Karpas-422 (cell line): ENCODE measurements at regions not wholly inside any gene's neighbourhood (a gene's known extent, or its start where the extent isn't known, plus 50 kb on each side); places are given as distances from the start of the nearest gene placed in this dataset.

Experiments
- DNase-seq: peaks from one replicate; pipeline ENCODE4 v3.0.0-alpha.2; 2015
- H2AFZ ChIP-seq: fragments of 200-600 bp; sonication (generic); 2 replicates; pipeline ENCODE4 v1.6.1; 2014; ENCODE audit warnings: antibody characterized with exemption, low read length, mixed read lengths
- H3K27ac ChIP-seq: fragments of 200-600 bp; sonication (generic); 2 replicates; pipeline ENCODE4 v1.5.1; 2014; ENCODE audit warnings: mild to moderate bottlenecking, low read length, moderate library complexity
- H3K27me3 ChIP-seq: fragments of 200-600 bp; sonication (generic); 2 replicates; pipeline ENCODE4 v1.6.1; 2014; ENCODE audit warnings: low read length, mixed read lengths
- H3K36me3 ChIP-seq: fragments of 200-600 bp; sonication (generic); 2 replicates; pipeline ENCODE4 v1.6.1; 2014; ENCODE audit warnings: low read length, mixed read lengths; ENCODE audit not compliant: insufficient read depth
- H3K4me1 ChIP-seq: fragments of 200-600 bp; sonication (generic); 2 replicates; pipeline ENCODE4 v1.6.1; 2014; ENCODE audit warnings: mild to moderate bottlenecking, low read length, mixed read lengths
- H3K4me2 ChIP-seq: fragments of 200-600 bp; sonication (generic); 2 replicates; pipeline ENCODE4 v1.6.1; 2014; ENCODE audit warnings: low read length, low read depth, mild to moderate bottlenecking; ENCODE audit not compliant: poor library complexity, severe bottlenecking
- H3K4me3 ChIP-seq: fragments of 200-600 bp; sonication (generic); 2 replicates; pipeline ENCODE4 v1.5.1; 2014; ENCODE audit warnings: mild to moderate bottlenecking, antibody characterized with exemption, low read length, mixed read lengths
- H3K79me2 ChIP-seq: fragments of 200-600 bp; sonication (generic); 2 replicates; pipeline ENCODE4 v1.6.1; 2014; ENCODE audit warnings: mild to moderate bottlenecking, low read length, mixed read lengths
- H3K9ac ChIP-seq: fragments of 200-600 bp; sonication (generic); 2 replicates; pipeline ENCODE4 v1.6.0; 2014; ENCODE audit warnings: low read length
- H3K9me2 ChIP-seq: fragments of 200-600 bp; sonication (generic), shearing (Covaris generic); replicated peaks from 2 replicates; pipeline ENCODE4 v1.6.0; 2014; ENCODE audit warnings: mild to moderate bottlenecking, low read length, moderate library complexity; ENCODE audit not compliant: insufficient read depth
- H3K9me3 ChIP-seq: fragments of 300-700, 200-600 bp; sonication (generic); 2 replicates; pipeline ENCODE4 v1.6.1; 2014; ENCODE audit warnings: low read length, mixed read lengths
- H4K20me1 ChIP-seq: fragments of 200-600 bp; sonication (generic); 2 replicates; pipeline ENCODE4 v1.6.1; 2014; ENCODE audit warnings: mild to moderate bottlenecking, antibody characterized with exemption, low read length, low read depth; ENCODE audit not compliant: insufficient read depth

GRCh38 chr2:188187726-188188125, 103.9 kb upstream of the GULP1 start:
- H3K36me3 ChIP-seq, result no peaks in the 10 kb centered on the region
- no peaks in the 10 kb centered on the region for H3K79me2 ChIP-seq
- H3K4me2 ChIP-seq, result no peak overlapping the region
- H3K9me3 ChIP-seq, result peaks cover 8% of the 10 kb centered on the region; the same call in 1 of the 2 replicates
- no peak overlapping the region for H3K27ac ChIP-seq
- no peak overlapping the region for H3K9ac ChIP-seq
- H3K4me3 ChIP-seq, result no peak overlapping the region
- H3K27me3 ChIP-seq, result no peaks in the 10 kb centered on the region
- no peak for DNase-seq
- 0 out of 2 replicates have a peak, but pooled peaks cover 4% of the 10 kb centered on the region for H3K9me2 ChIP-seq
- no peaks in the 10 kb centered on the region for H3K4me1 ChIP-seq
- no peaks in the 10 kb centered on the region for H4K20me1 ChIP-seq
- no peak overlapping the region for H2AFZ ChIP-seq

DNA sequence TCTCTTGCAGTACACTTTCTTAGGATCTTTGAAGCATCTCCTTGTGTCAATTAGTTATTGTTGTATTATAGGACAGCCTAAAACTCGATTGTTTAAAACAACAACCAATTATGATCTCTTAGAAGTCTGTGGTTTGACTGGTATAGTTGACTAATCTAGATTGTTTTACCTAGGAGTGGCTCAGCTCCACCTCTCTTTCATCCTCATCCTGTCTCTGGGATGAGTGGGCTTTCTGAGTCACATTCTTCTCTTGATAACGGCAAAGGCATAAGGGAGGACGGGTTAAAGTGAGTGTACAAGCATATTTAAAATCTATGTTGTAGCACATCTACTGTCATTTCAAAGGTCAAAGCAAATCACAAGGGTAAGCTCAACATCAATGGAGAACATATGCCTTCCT, 102.3 kb upstream of the GULP1 start:
- Histone ChIP-seq H3K9ac (no peak overlapping the region), H3K79me2 (no peaks in the 10 kb centered on the region), H3K27me3 (no peaks in the 10 kb centered on the region), H3K4me3 (no peak overlapping the region), H3K4me2 (no peak overlapping the region), H3K27ac (no peak overlapping the region), H3K9me3 (peaks cover 8% of the 10 kb centered on the region), H3K9me2 (0 out of 2 replicates have a peak, but pooled peaks cover 4% of the 10 kb centered on the region), H3K4me1 (no peaks in the 10 kb centered on the region), H4K20me1 (no peaks in the 10 kb centered on the region), H3K36me3 (no peaks in the 10 kb centered on the region), H2AFZ (no peak overlapping the region)
- no peak for DNase-seq

GRCh38 chr2:188193230-188193629, 98.4 kb upstream of the GULP1 start:
- no peak overlapping the region for H3K4me2 ChIP-seq
- 0 out of 2 replicates have a peak, but pooled peaks cover 4% of the 10 kb centered on the region for H3K9me2 ChIP-seq
- no peak overlapping the region for H3K4me3 ChIP-seq
- H3K36me3 ChIP-seq, result no peaks in the 10 kb centered on the region
- no peak for DNase-seq
- no peaks in the 10 kb centered on the region for H3K27me3 ChIP-seq
- H2AFZ ChIP-seq, result no peak overlapping the region
- H3K4me1 ChIP-seq, result no peaks in the 10 kb centered on the region
- H3K9me3 ChIP-seq, result peaks cover 8% of the 10 kb centered on the region
- H3K79me2 ChIP-seq, result no peaks in the 10 kb centered on the region
- H3K9ac ChIP-seq, result no peak overlapping the region
- H4K20me1 ChIP-seq, result no peaks in the 10 kb centered on the region
- no peak overlapping the region for H3K27ac ChIP-seq

DNA sequence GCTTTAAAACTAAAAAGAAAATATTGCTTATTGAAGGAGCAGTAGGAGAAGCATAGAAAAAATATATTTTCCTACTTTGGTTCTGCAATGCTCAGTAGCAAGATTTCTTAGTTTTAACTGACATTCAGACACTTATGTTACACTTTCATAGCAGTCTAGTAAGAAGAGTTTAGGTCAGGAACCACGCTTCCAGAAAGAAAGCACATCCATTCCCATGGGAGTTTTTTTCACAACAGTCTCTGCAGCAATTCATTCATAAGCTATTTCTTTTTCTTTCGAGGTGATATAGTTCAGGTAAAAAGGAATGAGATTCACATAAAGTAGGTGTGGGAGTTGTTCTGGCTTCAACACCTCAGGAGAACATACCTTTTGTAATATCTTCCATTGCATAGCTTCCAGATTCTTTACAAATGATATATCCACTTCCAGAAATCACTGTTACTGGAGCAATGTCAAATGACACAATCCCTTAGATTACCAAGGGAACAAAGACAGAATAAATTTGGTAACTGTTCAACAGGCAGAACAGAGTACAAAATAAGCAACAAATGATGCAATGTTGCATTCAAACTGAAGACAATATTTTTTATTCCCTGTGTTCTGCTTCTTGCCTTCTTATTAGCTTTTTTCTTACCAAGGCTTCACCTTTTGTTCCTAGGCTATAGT, 95.2 kb upstream of the GULP1 start:
- Histone ChIP-seq H4K20me1 (no peaks in the 10 kb centered on the region), H3K27ac (no peak overlapping the region)

DNA sequence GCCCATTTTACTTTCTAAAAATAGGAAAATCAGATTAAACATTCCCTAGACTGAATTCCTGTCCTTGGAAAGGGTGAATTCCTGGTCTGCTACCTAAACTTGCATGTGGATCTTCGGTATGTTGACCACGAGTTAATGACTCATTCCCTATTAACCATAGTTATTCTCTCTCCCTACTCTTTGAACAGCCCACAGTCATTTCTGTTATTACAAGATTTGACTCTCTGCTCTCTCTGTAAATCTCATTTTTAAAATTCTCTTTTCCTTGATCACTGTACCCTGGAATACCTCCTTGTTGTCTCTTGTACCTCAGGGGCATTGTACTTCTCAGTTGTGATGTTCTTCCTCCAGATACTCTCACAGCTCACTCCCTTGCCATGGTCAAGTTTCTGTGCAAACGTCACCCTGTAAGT, 92.0 kb upstream of the GULP1 start:
- Histone ChIP-seq H3K27ac (no peak overlapping the region), H3K4me3 (no peak overlapping the region), H3K27me3 (no peaks in the 10 kb centered on the region), H3K9me2 (no peaks in the 10 kb centered on the region), H3K36me3 (no peaks in the 10 kb centered on the region), H3K9me3 (no peaks in the 10 kb centered on the region; the same call in 1 of the 2 replicates), H3K9ac (no peak overlapping the region), H2AFZ (no peak overlapping the region), H3K79me2 (no peaks in the 10 kb centered on the region), H3K4me1 (no peaks in the 10 kb centered on the region), H4K20me1 (no peaks in the 10 kb centered on the region), H3K4me2 (no peak overlapping the region)
- no peak for DNase-seq

More for the DNA sequence above, 95.2 kb upstream of the GULP1 start:
- no peak overlapping the region for H3K4me3 ChIP-seq
- no peaks in the 10 kb centered on the region for H3K9me2 ChIP-seq
- H3K9me3 ChIP-seq, result no peaks in the 10 kb centered on the region; the same call in none of the 2 replicates
- H3K9ac ChIP-seq, result no peak overlapping the region
- no peak overlapping the region for H2AFZ ChIP-seq
- no peaks in the 10 kb centered on the region for H3K4me1 ChIP-seq
- H3K27me3 ChIP-seq, result no peaks in the 10 kb centered on the region
- H3K36me3 ChIP-seq, result no peaks in the 10 kb centered on the region
- H3K4me2 ChIP-seq, result no peak overlapping the region
- DNase-seq, result no peak
- no peaks in the 10 kb centered on the region for H3K79me2 ChIP-seq

- no peaks in the 10 kb centered on the region for H3K27me3 ChIP-seq
- no peaks in the 10 kb centered on the region; the same call in 1 of the 2 replicates for H3K9me3 ChIP-seq
- no peaks in the 10 kb centered on the region for H3K9me2 ChIP-seq
- no peaks in the 10 kb centered on the region for H4K20me1 ChIP-seq
- no peak overlapping the region for H3K9ac ChIP-seq
- H3K4me2 ChIP-seq, result no peak overlapping the region
- H3K4me1 ChIP-seq, result no peaks in the 10 kb centered on the region
- no peaks in the 10 kb centered on the region for H3K36me3 ChIP-seq
- DNase-seq, result no peak
- no peak overlapping the region for H3K4me3 ChIP-seq
- no peak overlapping the region for H2AFZ ChIP-seq
- no peak overlapping the region for H3K27ac ChIP-seq
- no peaks in the 10 kb centered on the region for H3K79me2 ChIP-seq
These were observed 90.0 kb upstream of the GULP1 start for GRCh38 chr2:188201639-188202038.

- Histone ChIP-seq H3K27me3 (no peaks in the 10 kb centered on the region), H3K4me1 (no peaks in the 10 kb centered on the region), H3K4me2 (no peak overlapping the region), H3K27ac (no peak overlapping the region), H3K4me3 (no peak overlapping the region), H3K9me3 (no peaks in the 10 kb centered on the region), H3K79me2 (no peaks in the 10 kb centered on the region), H2AFZ (no peak overlapping the region), H4K20me1 (no peaks in the 10 kb centered on the region), H3K36me3 (no peaks in the 10 kb centered on the region), H3K9ac (no peak overlapping the region), H3K9me2 (no peaks in the 10 kb centered on the region)
- DNase-seq, result no peak
These were observed 88.9 kb upstream of the GULP1 start for GRCh38 chr2:188202777-188203176.

GRCh38 chr2:188203776-188204175, 87.9 kb upstream of the GULP1 start:
- no peak for DNase-seq
- Histone ChIP-seq H3K27ac (no peak overlapping the region), H3K9ac (no peak overlapping the region), H3K4me3 (no peak overlapping the region), H3K4me2 (no peak overlapping the region), H3K9me3 (no peaks in the 10 kb centered on the region), H2AFZ (no peak overlapping the region), H3K27me3 (no peaks in the 10 kb centered on the region), H4K20me1 (no peaks in the 10 kb centered on the region), H3K79me2 (no peaks in the 10 kb centered on the region), H3K9me2 (no peaks in the 10 kb centered on the region), H3K36me3 (no peaks in the 10 kb centered on the region), H3K4me1 (no peaks in the 10 kb centered on the region)
